Activated naive CD8-positive, alpha-beta T cell (primary cell): ENCODE measurements at regions not wholly inside any gene's neighbourhood (a gene's known extent, or its start where the extent isn't known, plus 50 kb on each side); places are given as distances from the start of the nearest gene placed in this dataset.

Source experiments
- H3K27ac Mint-ChIP-seq: one replicate; pipeline ENCODE4 v1.8.0; 2021; ENCODE audit warnings: mixed read lengths
- H3K27me3 Mint-ChIP-seq: one replicate; pipeline ENCODE4 v1.8.0; 2021; ENCODE audit warnings: mixed read lengths
- H3K36me3 Mint-ChIP-seq: one replicate; pipeline ENCODE4 v1.8.0; 2021; ENCODE audit warnings: mixed read lengths
- H3K4me1 Mint-ChIP-seq: one replicate; pipeline ENCODE4 v1.8.0; 2021; ENCODE audit warnings: low read depth, mixed read lengths
- H3K4me3 Mint-ChIP-seq: one replicate; pipeline ENCODE4 v1.8.0; 2021; ENCODE audit warnings: mild to moderate bottlenecking, mixed read lengths
- H3K9me3 Mint-ChIP-seq: one replicate; pipeline ENCODE4 v1.8.0; 2021; ENCODE audit warnings: low read depth, mixed read lengths

DNA sequence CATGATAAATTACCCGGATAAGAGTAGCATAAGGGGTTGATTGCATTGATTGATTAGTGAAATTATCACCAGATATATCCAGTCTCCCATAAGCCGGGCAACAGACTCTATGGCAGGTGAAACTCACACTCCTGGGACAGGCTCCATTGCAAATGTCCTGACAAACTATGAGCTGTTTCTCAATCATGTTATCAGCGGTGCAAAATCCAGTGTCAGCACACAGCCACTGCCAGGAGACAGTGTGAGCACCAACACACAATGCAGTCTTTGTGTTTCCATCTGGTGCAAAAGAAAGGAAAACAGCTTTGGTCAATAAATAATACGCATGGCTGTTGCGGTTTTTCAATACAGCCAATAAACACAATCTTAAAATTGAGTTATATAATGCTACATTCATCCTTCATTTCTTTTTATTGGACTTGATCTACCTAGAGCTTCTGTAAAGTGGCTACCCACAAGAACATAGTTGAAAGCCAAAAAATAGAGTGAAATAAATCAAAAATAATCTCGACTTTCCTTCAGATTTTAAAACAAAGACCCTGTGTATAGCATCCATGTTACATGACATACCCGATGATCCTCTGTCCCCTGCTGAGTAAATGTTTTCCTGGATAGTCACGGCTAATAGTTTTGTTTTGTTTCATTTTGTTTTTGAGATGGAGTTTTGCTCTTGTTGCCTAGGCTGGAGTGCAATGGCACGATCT, 64.3 kb upstream of the AFDN start:
- Mint-ChIP-seq H3K4me1 (no peaks in the 10 kb centered on the region), H3K36me3 (no peaks in the 10 kb centered on the region), H3K27ac (no peak overlapping the region), H3K9me3 (no peaks in the 10 kb centered on the region), H3K4me3 (no peak overlapping the region), H3K27me3 (peaks cover 1% of the 10 kb centered on the region)

DNA sequence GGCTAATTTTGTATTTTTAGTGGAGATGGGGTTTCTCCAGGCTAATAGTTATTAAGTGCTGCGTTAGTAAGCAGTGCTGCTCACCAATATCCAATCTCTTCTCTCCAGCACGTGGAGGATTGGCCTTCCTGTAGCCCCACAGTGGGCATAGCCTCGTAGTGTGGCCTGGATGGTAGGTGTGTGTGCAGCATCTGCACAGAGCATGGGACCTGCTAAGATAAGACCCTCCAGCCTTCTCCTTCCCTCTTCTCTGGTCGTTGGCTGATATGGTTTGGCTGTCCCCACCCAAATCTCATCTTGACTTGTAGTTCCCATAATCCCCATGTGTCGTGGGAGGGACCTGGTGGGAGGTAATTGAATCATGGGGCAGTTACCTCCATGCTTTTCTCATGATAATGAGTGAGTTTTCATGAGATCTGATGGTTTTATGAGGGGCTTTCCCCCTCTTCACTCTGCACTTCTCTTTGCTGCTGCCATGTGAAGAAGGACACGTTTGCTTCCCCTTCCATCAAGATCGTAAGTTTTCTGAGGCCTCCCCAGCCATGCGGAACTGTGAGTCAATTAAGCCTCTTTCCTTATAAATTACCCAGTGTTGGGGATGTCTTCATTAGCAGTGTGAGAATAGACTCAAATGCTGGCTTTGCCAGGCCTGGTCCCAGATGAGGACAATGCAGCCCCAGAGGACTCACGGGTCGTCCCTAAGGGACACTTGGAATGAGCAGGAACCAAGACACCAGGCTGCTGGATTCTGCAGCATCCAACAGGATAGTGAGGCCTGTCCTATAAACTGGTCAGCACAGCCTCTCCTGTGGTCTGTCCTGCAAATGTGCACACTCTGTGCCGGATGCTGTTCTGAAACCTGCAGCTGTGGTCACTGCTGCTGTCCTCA, 63.4 kb upstream of the AFDN start:
- no peaks in the 10 kb centered on the region for H3K9me3 Mint-ChIP-seq
- peaks cover 1% of the 10 kb centered on the region for H3K27me3 Mint-ChIP-seq
- no peak overlapping the region for H3K27ac Mint-ChIP-seq
- no peaks in the 10 kb centered on the region for H3K36me3 Mint-ChIP-seq
- no peaks in the 10 kb centered on the region for H3K4me1 Mint-ChIP-seq
- no peak overlapping the region for H3K4me3 Mint-ChIP-seq

DNA sequence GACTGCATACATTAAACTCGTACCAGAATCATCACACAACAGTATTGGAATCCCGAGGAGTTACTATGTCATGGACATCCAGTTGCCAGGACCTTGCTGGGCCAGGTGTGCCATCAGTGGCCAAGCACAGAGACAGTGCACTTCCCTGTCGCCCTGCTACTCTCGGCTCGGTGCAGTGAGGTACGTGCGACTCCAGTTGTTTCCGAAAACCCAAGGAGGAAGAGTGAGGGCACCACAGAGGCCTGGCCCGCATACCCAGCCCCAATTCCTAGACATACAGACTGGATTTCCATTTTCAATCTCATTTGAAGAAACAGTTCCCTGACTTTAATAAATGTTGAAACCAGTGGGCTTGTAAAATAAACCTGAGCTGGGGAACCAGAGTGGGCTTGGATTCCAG, 62.5 kb upstream of the AFDN start:
- Mint-ChIP-seq H3K4me3 (no peak overlapping the region), H3K9me3 (no peaks in the 10 kb centered on the region), H3K4me1 (no peaks in the 10 kb centered on the region), H3K27me3 (peaks cover 2% of the 10 kb centered on the region), H3K27ac (no peak overlapping the region), H3K36me3 (no peaks in the 10 kb centered on the region)

DNA sequence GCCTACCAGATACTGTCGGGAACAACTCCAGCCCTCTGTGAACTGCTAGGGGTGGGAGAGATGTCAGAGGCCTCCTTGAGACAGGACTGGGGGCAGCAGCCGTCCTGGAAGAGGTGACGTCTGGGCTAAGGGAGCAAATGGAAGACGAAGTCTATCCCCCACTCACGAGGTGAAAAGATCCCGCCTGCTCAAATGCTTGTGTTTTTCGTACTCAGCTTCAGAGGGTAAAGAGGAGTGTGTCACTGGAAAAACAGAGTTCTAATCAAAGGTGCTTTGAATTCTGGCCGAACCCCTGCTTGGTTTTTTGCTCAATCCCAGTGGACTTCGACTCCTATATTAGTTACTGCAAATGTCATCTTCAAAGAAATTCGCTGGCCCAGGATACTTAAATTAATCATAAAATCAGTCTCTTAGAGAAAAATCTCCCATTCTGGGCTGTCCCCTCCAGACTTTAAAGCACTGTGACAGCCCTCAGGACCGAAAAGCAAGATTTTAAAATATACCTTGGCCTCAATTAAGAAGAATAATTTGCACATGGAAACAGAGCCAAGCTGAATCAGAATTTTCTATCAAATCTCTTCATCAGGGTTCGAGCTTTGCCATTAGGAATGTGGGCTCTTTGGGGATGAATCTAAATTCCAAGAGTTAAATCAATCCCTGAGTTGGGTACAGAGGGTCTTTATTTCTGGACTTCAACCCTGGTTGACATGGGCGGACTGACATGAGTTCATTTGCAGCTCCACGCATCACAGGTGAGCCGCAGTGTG, 61.8 kb upstream of the AFDN start:
- H3K4me1 Mint-ChIP-seq, result no peaks in the 10 kb centered on the region
- H3K27ac Mint-ChIP-seq, result no peak overlapping the region
- H3K9me3 Mint-ChIP-seq, result no peaks in the 10 kb centered on the region
- no peaks in the 10 kb centered on the region for H3K36me3 Mint-ChIP-seq
- no peak overlapping the region for H3K4me3 Mint-ChIP-seq
- peaks cover 4% of the 10 kb centered on the region for H3K27me3 Mint-ChIP-seq

DNA sequence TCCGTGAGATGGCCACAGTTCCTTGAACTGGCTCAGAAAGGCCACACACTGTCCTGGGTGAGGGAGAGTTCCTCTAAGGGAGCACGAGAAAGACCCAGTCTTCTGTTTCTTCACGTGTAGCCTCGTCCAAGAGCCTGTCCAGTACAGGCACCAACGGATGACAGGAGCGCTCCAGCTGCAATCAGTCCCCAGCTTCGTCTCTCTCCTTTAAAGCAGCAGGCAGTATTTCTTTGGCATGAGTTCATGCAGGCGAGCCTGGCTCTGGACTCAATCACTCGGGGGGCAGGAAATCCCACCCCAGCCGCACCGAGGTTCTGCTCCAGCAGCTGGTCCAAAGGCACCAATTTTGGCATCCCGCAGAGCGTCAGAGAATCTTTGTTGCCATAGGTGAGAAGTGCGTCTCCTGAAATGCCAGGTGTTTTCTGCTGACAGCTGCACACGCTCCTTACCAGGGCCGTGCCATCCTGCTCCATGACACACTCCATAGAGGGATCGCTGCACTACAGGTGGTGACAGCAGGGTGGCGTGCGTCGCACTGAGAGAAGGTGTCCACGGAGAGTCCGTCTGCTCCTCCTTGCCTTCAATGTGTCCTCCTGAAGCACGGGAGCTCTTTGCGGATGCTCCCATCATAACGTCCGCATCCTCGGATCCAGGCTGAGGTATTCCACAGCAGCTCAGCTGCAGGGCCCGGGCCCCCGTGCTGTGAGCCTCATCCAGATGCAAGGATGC, 59.6 kb upstream of the AFDN start:
- Mint-ChIP-seq H3K4me1 (no peaks in the 10 kb centered on the region), H3K27ac (no peak overlapping the region), H3K4me3 (no peak overlapping the region), H3K36me3 (no peaks in the 10 kb centered on the region), H3K9me3 (no peaks in the 10 kb centered on the region), H3K27me3 (peaks cover 4% of the 10 kb centered on the region)

DNA sequence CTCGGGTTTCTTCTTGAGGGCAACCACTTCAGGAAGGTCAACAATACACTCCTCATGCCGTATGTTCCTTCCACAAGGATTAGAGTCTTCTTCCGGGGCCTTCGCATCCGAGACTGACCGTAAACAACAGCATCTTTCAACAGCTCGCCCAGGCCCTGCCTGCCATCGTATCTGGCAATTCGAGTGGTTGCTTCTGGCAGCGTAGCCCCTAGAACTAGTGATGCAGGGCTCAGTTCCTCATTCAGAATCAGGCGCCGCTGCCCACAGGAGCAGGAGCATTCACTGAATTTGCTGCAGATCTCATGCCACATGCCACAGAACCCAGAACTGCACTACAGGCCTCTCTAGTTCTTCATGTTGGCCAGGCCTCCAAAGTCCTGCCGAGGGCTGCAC, 59.0 kb upstream of the AFDN start:
- no peaks in the 10 kb centered on the region for H3K36me3 Mint-ChIP-seq
- no peaks in the 10 kb centered on the region for H3K4me1 Mint-ChIP-seq
- no peak overlapping the region for H3K4me3 Mint-ChIP-seq
- no peak overlapping the region for H3K27ac Mint-ChIP-seq
- no peaks in the 10 kb centered on the region for H3K9me3 Mint-ChIP-seq
- peaks cover 4% of the 10 kb centered on the region for H3K27me3 Mint-ChIP-seq

DNA sequence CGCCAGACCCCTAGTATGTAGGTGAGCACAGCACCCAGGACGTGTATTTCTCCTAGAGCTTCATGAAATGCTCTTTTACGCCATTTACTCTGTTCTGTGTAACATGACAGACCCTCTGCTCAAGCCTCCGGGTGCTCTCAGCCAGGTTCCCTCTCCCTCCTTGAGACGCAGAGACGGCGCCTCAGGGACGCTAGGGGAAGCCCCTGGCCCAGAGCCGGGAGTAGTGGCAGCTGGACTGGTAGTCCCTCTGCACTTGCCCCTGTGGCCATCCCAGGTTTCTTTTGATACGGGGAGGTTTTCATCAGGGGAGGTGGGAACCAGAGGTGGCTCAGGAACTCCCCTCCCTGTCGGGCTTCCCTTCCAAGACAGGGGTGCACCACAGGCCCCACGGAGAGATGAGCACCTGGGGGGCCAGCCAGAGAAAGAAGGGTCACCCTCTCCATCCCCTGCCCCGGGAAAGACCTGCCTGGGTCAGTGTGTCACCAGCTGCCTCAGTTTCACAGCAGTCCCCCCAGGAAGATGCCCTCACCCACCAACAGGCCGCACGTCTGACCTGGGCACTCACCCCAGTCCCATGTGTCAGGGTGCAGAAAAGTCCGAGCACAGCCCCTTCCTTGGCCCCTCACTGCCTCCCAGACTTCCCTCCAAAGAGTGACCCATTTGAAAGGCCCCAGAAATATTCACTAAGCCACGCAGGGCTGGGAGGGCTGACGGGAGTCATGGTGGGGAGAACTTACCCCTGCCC, 58.1 kb upstream of the AFDN start:
- Mint-ChIP-seq H3K27me3 (peaks cover 7% of the 10 kb centered on the region), H3K4me1 (no peaks in the 10 kb centered on the region), H3K9me3 (no peaks in the 10 kb centered on the region), H3K36me3 (no peaks in the 10 kb centered on the region), H3K27ac (no peak overlapping the region), H3K4me3 (no peak overlapping the region)

DNA sequence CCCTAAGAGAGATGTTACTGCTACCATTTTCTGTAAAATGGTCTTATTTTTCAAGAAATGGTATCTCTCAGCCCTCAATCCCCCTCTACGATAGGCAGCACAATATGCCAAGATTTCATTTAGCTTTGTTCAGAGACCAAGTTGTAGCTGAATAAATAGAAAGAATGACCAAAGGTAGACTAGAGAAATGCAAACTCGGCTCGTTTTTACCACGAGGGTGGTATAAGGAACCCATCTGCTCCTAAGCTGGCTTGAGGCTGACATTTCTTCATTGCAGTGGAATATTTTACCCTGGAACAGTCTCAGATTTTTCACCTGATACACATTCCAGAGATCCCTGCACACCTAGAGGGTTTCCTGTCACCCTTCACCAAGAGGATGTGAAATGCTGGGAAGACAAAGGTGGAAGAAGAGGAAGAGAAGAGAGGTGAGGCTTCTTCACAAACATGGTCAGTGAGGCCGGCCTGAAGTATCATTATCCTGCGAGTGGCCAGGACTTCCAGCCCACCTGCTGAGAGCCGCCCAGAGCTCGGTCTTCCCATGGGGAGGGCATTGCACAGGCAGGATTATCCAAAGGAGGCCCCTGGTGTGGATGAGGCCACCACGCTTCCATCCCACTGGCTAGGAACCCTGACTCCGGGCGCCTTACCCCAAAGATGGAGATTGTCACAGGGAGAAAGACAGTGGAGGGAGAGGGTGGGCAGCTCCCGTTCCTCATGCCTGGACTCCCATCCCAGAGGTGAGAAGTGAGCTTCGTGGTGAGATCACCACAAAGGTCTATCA, 57.1 kb upstream of the AFDN start:
- Mint-ChIP-seq H3K36me3 (no peaks in the 10 kb centered on the region), H3K4me3 (no peak overlapping the region), H3K27me3 (peaks cover 7% of the 10 kb centered on the region), H3K27ac (no peak overlapping the region), H3K9me3 (no peaks in the 10 kb centered on the region), H3K4me1 (no peaks in the 10 kb centered on the region)

DNA sequence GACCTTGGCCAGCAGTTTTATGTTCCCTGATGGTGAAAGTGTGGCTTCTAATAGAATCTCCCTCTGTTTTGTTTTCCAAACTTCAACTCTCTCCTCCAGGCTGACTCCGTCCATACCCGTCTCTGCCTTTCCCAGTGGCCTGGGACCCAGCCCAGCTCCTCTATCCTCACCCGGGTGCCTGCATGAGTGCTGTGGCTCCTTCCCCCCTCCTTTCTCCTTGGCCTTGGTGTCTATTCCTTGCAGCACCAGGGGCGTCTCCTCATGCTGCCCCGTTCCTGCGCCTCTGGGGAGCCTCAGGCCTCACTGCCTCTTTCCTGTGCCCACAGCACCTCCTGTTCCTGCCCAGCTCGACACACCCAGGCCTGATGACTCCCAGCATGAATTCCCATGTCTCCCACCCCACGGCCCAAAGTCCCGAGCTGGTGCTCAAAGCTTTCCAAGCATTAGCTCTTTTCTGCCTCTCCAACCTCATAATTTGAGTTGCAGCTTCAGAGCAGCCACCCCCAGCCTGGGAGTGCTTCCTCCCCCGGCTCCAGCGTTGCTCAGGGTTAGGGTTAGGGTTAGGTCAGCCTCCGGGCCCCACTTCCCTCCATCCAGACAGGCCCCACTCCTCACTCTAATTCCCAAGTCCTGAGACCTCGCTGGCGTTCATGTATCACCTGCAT, 56.3 kb upstream of the AFDN start:
- H3K27ac Mint-ChIP-seq, result no peak overlapping the region
- no peak overlapping the region for H3K4me3 Mint-ChIP-seq
- H3K4me1 Mint-ChIP-seq, result no peaks in the 10 kb centered on the region
- H3K9me3 Mint-ChIP-seq, result no peaks in the 10 kb centered on the region
- H3K27me3 Mint-ChIP-seq, result peaks cover 9% of the 10 kb centered on the region
- H3K36me3 Mint-ChIP-seq, result no peaks in the 10 kb centered on the region

DNA sequence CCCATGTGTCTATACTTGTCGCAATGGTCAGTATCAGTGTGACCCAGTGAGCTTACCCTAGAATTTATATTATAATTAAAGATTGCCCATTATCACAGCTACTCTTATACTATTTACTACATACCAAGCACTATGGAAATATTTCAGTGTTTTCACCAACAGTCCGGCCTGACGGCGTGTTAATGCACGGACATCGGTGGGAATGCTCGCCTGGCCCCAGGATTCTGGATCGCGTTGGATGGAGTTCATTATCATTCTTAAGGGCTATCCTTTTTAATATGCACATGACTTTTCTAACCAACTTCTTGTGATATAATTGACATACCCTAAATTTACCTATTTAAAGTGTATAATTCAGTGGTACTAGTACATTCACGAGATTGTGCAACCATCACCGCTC, 51.8 kb upstream of the AFDN start:
- Mint-ChIP-seq H3K4me1 (no peaks in the 10 kb centered on the region), H3K27ac (no peak overlapping the region), H3K27me3 (peaks cover 12% of the 10 kb centered on the region), H3K4me3 (no peak overlapping the region), H3K9me3 (no peaks in the 10 kb centered on the region), H3K36me3 (no peaks in the 10 kb centered on the region)

DNA sequence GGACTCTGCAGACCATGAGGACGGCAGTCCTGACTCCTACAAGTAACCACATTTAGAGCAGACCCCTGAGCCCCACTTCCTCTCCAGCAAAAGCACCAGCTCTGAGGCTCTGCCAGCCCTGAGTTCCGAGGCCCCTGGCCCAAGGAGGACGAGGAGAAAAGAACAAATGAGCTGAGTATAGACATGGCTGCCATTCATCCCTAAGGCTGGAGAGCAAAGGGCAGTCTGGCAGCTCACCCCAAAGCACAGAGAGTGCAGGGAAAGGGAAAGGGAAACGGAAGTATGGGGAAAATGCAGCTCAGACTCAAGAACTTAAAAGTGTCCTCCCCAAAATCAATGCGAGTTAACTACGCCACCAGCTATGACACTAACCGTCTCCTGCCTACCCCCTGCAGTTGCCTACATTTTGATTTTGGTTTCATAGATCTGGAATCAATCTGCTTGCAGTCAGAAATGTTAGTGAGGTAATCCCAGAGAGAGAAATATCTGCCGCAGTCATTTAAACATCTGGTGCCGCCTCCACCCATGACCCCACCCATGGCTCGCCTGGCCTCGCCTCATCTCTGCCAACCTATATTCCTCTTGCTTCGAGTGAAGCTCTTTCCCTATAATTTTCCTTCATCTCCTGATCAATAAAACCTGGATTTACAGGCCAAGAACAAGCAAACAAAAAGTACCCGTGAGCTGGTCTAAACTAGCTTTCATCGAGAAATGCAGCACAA, 49.6 kb upstream of the AFDN start:
- H3K36me3 Mint-ChIP-seq, result no peaks in the 10 kb centered on the region
- peaks cover 12% of the 10 kb centered on the region for H3K27me3 Mint-ChIP-seq
- no peaks in the 10 kb centered on the region for H3K4me1 Mint-ChIP-seq
- no peaks in the 10 kb centered on the region for H3K9me3 Mint-ChIP-seq
- H3K4me3 Mint-ChIP-seq, result no peak overlapping the region
- no peak overlapping the region for H3K27ac Mint-ChIP-seq
